HG02642 (cell line): ENCODE measurements at regions not wholly inside any gene's neighbourhood (a gene's known extent, or its start where the extent isn't known, plus 50 kb on each side); places are given as distances from the start of the nearest gene placed in this dataset.

Source experiments
- ATAC-seq: cut with Tn5 transposase; IDR thresholded peaks from one replicate; pipeline ENCODE4 v1.9.1; 2021; ENCODE audit warnings: mild to moderate bottlenecking; ENCODE audit not compliant: unreplicated experiment, poor library complexity

DNA sequence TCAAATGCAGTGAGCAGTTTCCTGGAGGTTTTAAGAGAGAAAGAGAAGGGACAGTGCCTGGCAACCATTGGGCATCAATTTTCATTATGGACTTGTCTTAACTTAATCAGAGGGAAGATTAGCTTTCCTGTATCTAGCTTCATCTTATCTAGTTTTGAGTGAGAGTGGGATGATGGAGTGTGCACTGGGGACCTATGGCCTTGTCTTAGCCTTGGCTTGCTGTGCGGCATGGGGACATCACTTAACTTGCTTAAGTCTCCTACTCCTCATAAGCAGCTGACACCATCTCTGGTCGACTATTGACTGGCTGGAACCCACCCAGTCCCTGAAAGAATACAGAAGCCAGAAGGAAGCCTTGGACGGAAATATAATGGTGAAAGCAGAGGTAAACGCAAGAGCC is 344.0 kb downstream of the SOX11 start:
- ATAC-seq, result no peak

DNA sequence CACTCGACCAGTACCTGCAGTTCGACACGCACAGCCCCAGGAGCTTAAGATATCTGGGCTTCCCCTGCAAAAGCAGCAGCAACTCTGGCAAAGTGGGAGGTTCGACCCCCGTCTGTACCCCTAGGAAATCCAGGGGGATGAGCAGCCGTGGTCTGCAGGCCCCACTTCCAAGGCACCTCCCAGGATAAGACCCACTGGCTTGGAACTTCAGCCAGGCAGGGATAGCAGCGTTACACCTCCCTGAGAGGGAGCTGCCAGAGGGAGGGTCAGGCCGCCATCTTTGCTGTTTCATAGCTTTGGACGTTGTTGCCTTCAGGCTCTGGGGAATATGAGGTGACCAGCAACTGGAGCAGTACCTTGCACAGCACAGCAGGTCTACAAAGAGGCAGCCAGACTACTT is 351.1 kb downstream of the SOX11 start:
- ATAC-seq, result no peak

DNA sequence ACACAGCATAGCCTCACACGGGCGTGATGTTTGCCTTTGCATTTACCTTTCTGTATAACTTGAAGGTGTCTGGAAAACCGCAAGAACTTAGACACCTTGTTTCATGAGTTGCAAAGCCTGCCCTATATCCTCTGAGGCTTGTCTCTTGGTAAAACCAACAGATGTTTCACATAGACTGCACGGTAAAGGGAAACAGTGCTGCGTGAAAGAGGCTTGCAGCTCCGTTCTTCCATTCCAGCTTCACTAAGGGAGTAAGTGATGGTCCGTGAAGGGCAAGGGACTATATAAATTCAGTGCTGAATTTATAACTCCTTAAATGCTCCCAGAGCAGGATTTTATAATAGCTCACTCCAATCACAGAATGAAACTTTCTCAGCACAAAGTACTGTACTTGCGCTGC is 360.5 kb downstream of the SOX11 start:
- no peak for ATAC-seq

GRCh38 chr2:6053743-6054142 is 361.6 kb downstream of the SOX11 start:
- ATAC-seq, result no peak

GRCh38 chr2:6054161-6054671 is 362.0 kb downstream of the SOX11 start:
- no peak for ATAC-seq

DNA sequence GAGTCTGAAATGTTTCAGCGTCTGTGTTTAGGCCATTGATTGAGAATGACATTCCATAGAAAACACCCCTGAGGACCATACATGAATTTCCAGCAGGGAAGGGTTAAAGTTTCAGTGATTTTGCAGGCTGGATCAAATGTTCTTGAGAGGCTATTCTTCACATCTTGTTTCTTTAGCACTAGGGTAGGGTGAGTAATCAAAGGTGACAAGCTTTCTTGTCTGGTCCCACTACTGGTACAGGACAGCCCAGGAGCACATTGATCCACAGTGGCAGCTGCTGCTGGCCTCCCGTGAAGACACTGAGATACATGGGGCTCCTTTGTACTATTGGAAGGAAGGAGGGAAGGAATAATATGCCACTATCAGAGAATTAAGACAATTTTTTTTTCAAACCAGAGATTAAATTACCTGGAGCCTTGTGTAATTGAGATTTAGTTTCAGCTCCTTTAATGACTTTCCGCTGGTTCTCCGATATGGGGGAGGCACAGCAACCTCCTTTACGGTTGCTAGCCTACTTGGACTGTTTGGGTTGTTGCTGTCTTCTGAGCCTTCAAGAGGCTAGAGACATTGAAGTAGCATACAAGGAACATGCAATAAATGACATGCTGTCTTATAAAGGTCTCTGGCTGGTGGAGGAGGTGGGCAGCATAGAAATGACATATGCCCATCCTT is 368.9 kb downstream of the SOX11 start:
- ATAC-seq, result no peak

GRCh38 chr2:6064757-6065156 is 372.6 kb downstream of the SOX11 start:
- no peak for ATAC-seq

GRCh38 chr2:6065703-6066102 is 373.5 kb downstream of the SOX11 start:
- no peak for ATAC-seq

DNA sequence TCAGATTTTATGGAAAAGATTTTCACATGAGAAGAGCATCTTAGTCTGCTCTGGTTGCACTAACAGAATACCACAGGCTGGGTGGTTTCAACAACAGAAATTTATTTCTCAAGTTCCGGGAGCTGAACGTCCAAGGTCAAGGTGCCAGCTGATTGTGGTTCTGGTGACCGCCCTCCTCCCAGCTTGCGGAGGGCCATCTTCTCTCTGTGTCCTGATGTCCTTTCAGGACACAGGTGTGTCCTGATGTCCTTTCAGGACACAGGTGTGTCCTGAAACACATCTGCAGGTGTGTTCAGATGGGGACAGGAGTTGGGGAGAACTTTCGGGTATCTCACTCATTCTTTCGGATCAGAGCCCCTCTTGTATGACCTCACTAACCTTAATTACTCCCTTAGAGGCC is 374.9 kb downstream of the SOX11 start:
- no peak for ATAC-seq

DNA sequence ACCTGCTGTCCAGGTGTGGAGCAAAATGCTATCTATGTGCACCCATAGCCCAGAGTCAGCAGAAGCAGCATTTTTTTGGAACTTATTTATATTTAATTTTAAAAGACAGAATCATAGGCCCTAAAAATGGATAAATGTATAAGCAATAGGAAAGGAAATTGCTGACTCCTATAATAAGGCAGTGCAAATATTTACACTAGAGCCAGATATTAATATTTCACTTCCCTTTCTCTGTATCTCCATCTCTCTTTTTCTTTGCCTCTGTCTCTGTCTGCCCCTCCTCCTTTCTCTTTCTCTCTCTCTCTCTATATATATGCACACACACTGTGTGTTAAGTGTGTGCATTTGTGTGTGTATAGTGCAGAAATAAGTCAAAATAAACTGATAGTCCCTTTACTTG is 375.6 kb downstream of the SOX11 start:
- ATAC-seq, result no peak

- ATAC-seq, result no peak
Measured at GRCh38 chr2:6068429-6068828, 376.2 kb downstream of the SOX11 start.

- no peak for ATAC-seq
Measured at GRCh38 chr2:6069381-6069780, 377.2 kb downstream of the SOX11 start.

DNA sequence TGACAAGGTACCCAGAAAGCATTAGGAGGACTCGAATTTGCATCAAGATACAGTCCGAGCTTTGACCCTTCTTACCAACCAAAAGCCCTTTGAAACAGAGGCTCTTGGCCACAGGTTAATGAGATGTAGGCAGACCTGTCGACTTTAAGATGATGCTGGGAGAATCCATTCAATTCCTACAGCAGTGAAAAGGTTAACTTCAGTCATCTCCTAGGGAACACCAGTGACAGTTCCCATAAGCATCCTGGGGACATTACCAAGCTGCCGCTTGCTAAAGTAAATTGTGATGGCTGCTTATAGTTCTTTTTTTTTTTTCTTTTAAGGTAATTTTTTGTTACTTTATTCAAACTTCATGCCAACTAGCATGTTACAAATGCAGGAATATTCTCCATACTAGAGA is 379.3 kb downstream of the SOX11 start:
- no peak for ATAC-seq

- no peak for ATAC-seq
Measured at GRCh38 chr2:6072276-6072675, 380.1 kb downstream of the SOX11 start.

DNA sequence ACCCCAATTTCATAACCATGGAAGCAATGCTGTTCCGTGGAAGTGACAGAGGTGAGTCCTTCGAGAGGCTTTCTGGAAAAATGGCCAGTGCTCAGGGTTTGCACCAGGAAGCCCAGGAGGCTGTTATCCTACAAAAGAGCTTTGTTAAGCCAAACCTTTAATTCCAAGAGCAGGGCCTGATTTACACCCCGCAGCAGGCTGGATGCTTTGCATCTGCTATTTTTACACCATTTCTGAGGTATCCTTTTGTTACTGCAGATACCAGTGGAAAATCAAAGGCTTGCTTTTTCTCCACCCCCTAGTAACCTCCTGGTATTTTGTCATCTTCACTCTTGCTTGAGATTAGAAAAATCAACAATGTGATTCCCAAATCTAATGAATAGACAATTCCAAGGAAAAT is 380.6 kb downstream of the SOX11 start:
- no peak for ATAC-seq

DNA sequence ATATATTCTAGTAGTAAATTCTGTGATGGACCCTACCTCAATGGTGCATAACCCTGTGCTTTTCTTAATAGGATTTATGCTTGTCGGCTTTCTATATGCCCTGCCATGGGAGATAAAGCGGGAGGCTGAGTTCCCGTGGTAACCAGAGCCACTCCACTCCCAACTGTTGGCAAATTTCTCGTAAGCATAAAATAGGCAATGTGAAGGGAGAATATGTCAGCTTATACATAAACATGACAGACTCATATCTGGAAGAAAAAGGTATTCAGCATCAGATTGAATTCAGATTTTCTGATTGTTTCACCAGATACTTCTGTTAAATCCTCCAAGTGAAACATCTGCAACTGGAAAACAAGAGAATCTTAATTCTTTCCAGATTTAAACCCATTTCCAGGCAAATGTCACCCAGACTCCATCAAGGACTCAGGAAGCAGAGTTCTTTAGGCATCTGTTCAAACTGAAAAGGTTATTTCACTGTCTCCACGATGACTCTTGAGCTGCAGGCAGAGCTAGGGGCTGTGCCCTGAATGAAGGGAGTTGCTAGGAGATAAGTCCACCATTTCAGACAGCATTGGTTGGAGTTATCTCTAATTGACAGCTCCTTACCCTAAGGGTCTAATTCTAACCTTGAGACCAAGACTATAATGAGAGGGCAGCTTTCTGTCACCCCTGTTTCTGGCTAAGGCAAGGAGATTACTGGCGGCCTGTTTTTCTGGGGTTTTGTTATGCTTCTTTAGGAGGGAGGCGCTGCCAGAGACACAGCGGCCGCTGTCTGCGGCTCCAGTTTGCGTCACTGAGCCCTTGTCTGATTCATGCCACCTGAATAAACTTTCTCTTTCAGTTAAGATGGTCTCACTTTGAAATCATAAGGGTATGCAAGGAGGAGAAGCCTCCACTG is 381.3 kb downstream of the SOX11 start:
- no peak for ATAC-seq

GRCh38 chr2:6074089-6074643 is 382.0 kb downstream of the SOX11 start:
- no peak for ATAC-seq

DNA sequence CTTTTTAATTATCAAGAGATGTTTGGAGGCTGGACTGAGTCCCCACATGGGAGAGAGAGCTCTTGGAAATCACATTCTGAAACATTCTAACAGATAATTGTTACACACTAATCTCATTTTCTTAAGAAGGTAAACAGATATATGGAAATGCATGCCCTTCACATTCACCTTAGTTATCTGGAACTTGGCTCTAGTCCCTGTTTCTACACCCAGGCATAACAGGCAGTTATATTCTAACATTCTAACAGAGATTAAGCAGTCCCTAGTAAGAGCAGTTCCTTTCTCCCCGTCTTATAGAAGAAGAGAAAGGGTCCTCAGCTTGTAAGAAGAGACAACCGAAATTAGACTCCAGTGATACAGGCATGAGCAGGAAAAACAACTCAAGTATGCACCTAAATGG is 385.4 kb downstream of the SOX11 start:
- ATAC-seq, result no peak

DNA sequence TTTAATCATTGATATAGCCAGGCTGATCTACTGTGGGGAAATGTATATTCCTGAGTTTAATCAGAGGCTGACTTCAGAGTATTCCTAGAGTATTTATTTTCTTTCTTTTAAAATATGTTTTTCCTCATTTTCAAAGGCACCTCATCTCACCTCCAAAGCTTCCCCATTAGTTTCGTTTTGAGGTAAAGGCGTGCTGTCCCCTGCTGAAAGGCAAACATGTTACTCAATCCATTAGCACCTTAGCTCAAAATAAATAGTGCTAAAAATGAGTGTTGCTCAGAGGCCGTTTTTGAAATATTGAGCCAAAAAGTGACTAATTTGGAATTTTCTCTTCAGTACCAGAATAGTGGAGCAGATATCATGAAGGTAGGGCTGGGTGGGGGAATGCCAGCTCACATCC is 386.2 kb downstream of the SOX11 start:
- no peak for ATAC-seq

DNA sequence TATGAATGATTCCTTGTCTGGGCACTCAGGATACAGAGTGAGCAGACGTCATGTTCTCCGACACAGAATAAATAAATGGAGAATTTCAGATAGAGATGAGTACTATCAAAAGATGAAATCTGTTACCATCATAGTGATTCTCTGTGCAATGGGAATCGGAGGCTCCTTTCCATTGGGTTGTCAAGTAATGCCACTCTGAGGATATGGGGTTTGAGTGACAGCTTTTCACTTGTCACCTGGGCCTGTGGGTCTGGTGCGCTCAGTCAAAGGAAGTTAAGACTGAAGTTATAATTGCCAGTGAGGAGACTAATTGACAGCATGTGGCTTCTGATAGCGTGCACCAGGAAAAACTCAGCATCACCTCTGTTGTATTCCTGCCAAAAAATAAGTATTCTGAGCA is 387.2 kb downstream of the SOX11 start:
- no peak for ATAC-seq
